Upper lobe of left lung (tissue), 4 donors: ENCODE measurements at regions not wholly inside any gene's neighbourhood (a gene's known extent, or its start where the extent isn't known, plus 50 kb on each side); places are given as distances from the start of the nearest gene placed in this dataset.

ENCODE experiments used
- CTCF ChIP-seq, 6 experiments: fragments of 450-650 bp in 4 of 6; fragments of 200-600 bp in 2 of 6; sonication (generic) in 2 of 6; IDR thresholded peaks; one replicate each; pipeline ENCODE4 v1.5.1; 2016 to 2019; ENCODE audit warnings: antibody characterized with exemption in 6 of 6
- POLR2A ChIP-seq, 4 donors: fragments of 450-650 bp; IDR thresholded peaks; one replicate each; pipeline ENCODE4 v1.5.1; 2016 to 2017; ENCODE audit warnings: antibody characterized with exemption in 4 of 4, mild to moderate bottlenecking in 2 of 4
- POLR2AphosphoS5 ChIP-seq, 2 donors: sonication (generic); formaldehyde crosslinking; IDR thresholded peaks; one replicate each; pipeline ENCODE4 v1.5.1; 2017; ENCODE audit warnings: antibody characterized with exemption in 2 of 2

- no peak for TF ChIP-seq CTCF (IDR thresholded peaks at IDR 0.05)
- no peak for TF ChIP-seq POLR2AphosphoS5 (IDR thresholded peaks at IDR 0.05)
- no peak for TF ChIP-seq POLR2A (IDR thresholded peaks at IDR 0.05)
These were observed 138.3 kb downstream of the GNAT3 start for GRCh38 chr7:80373429-80374032.
